K562 (cell line): ENCODE measurements at regions not wholly inside any gene's neighbourhood (a gene's known extent, or its start where the extent isn't known, plus 50 kb on each side); places are given as distances from the start of the nearest gene placed in this dataset.

ENCODE experiments used
- ATAC-seq: fragments of 200-7000 bp; cut with Tn5 transposase; 3 replicates; pipeline ENCODE4 v1.9.1; 2020; ENCODE audit warnings: moderate library complexity
- BruUV-seq: library from RNA; stranded (reverse); fragments of 400-500 nt; replicated peaks from 2 replicates; lab custom pipeline; 2021; lab: Mats Ljungman, UMichigan
- CTCF ChIA-PET: fragments of 300-600 bp; formaldehyde crosslinking; extraction: SDS; loops from one replicate; lab custom pipeline; 2021; ENCODE audit warnings: low intra/inter-chr PET ratio; lab: Yijun Ruan, JAX
- POLR2A ChIA-PET: fragments of 300-600, 350-650 bp; sonication (Branson Sonifier 250); formaldehyde crosslinking; extraction: SDS; loops from one replicate; lab custom pipeline; 2021; ENCODE audit warnings: antibody characterized with exemption, inconsistent platforms; lab: Yijun Ruan, JAX
- DNase-seq, 4 experiments: peaks; one replicate each; pipeline versions ENCODE4 v3.0.0 to v3.0.0-alpha.2; 2011 to 2018; ENCODE audit warnings: low spot score in 3 of 4, mixed read lengths in 3 of 4; ENCODE audit errors: extremely low read depth in 1 of 4
- FAIRE-seq: peaks from 2 replicates; lab custom pipeline; 2011; peaks lifted over from hg19 to GRCh38; lab: Jason Lieb, UNC
- H2AFZ ChIP-seq: 2 replicates; pipeline ENCODE4 v1.6.0; 2011; ENCODE audit warnings: low read depth, low read length, control low read depth, inconsistent platforms
- H3K27ac ChIP-seq: fragments of 200-600 bp; 3 replicates; pipeline ENCODE4 v1.8.0; 2011; ENCODE audit warnings: low read depth, mild to moderate bottlenecking, control low read depth, inconsistent platforms, low read length, moderate library complexity, mixed read lengths; ENCODE audit errors: extremely low read depth
- H3K27me3 ChIP-seq, 2 experiments: fragments of 300-600 bp in 1 of 2; 2 replicates in 1 of 2; 3 replicates in 1 of 2; pipeline versions ENCODE4 v1.6.0 to v1.8.0; 2011; ENCODE audit warnings: inconsistent platforms in 2 of 2, low read length in 2 of 2, mild to moderate bottlenecking in 1 of 2, mixed read lengths in 1 of 2, moderate library complexity in 1 of 2; ENCODE audit not compliant: control insufficient read depth in 2 of 2, insufficient read depth in 2 of 2
- H3K36me3 ChIP-seq: fragments of 300-600 bp; 3 replicates; pipeline ENCODE4 v1.8.0; 2011; ENCODE audit warnings: mild to moderate bottlenecking, low read length, inconsistent platforms; ENCODE audit not compliant: control insufficient read depth, insufficient read depth
- H3K4me1 ChIP-seq, 2 experiments: fragments of 200-600 bp in 1 of 2; replicated peaks in 1 of 2; 2 replicates in 1 of 2; 3 replicates in 1 of 2; pipeline versions ENCODE4 v1.5.1 to v1.8.0; 2011; ENCODE audit warnings: inconsistent platforms in 2 of 2, low read length in 2 of 2, mild to moderate bottlenecking in 1 of 2, mixed read lengths in 1 of 2, moderate library complexity in 1 of 2; ENCODE audit not compliant: control insufficient read depth in 2 of 2, insufficient read depth in 2 of 2
- H3K4me2 ChIP-seq: 2 replicates; pipeline ENCODE4 v1.6.1; 2011; ENCODE audit warnings: low read length, control low read depth, inconsistent platforms, mixed read lengths; ENCODE audit not compliant: insufficient read depth
- H3K4me3 ChIP-seq: fragments of 200-600 bp; sonication (generic), shearing (Covaris generic); 2 replicates; pipeline ENCODE4 v1.5.1; 2016; ENCODE audit warnings: control low read depth, inconsistent platforms
- H3K79me2 ChIP-seq: fragments of 200-600 bp; 3 replicates; pipeline ENCODE4 v1.8.0; 2011; ENCODE audit warnings: low read length, inconsistent platforms; ENCODE audit not compliant: control insufficient read depth, insufficient read depth
- H3K9ac ChIP-seq, 2 experiments: 2 replicates each; pipeline versions ENCODE4 v1.6.0 to v1.6.1; 2011; ENCODE audit warnings: low read depth in 2 of 2, low read length in 2 of 2, control low read depth in 1 of 2, inconsistent platforms in 1 of 2, mild to moderate bottlenecking in 1 of 2, mixed read lengths in 1 of 2; ENCODE audit not compliant: insufficient read depth in 1 of 2
- H3K9me1 ChIP-seq: one replicate; pipeline ENCODE4 v1.6.0; 2011; ENCODE audit warnings: inconsistent platforms, mild to moderate bottlenecking, low read length, moderate library complexity; ENCODE audit not compliant: control insufficient read depth, insufficient read depth
- H3K9me3 ChIP-seq: replicated peaks from 2 replicates; pipeline ENCODE4 v1.5.1; 2011; ENCODE audit warnings: low read depth, low read length, inconsistent platforms; ENCODE audit not compliant: control insufficient read depth, insufficient read depth
- H4K20me1 ChIP-seq: replicated peaks from 2 replicates; pipeline ENCODE4 v1.6.1; 2011; ENCODE audit warnings: low read length, inconsistent platforms, mixed read lengths; ENCODE audit not compliant: control insufficient read depth, insufficient read depth
- ESRRB ChIP-seq: fragments of 250-450 bp; sonication (Bioruptor Pico); IDR thresholded peaks from 2 replicates; pipeline ENCODE4 v1.5.0; 2020; ENCODE audit warnings: mild to moderate bottlenecking, moderate library complexity, borderline replicate concordance
- HOMEZ ChIP-seq: fragments of 250-450 bp; sonication (Bioruptor Pico); IDR thresholded peaks from 2 replicates; pipeline ENCODE4 v1.4.0; 2020; ENCODE audit warnings: mild to moderate bottlenecking, moderate library complexity
- IFI16 ChIP-seq: fragments of 250-450 bp; sonication (Bioruptor Pico); IDR thresholded peaks from 2 replicates; pipeline ENCODE4 v2.1.2; 2022; ENCODE audit warnings: mild to moderate bottlenecking, inconsistent platforms
- NR1H2 ChIP-seq: sonication (generic); formaldehyde crosslinking; IDR thresholded peaks from 2 replicates; pipeline ENCODE4 v1.4.0; 2020; ENCODE audit warnings: mild to moderate bottlenecking, missing genetic modification reagents
- SIX5 ChIP-seq, 2 experiments: IDR thresholded peaks; 2 replicates each; pipeline ENCODE4 v1.6.1; 2011; ENCODE audit warnings: low read length in 2 of 2, borderline replicate concordance in 1 of 2, low read depth in 1 of 2, mild to moderate bottlenecking in 1 of 2, moderate library complexity in 1 of 2; ENCODE audit not compliant: insufficient read depth in 1 of 2
- SRSF3 ChIP-seq: fragments of 200-400 bp; formaldehyde crosslinking; IDR thresholded peaks from 2 replicates; pipeline ENCODE4 v1.6.1; 2016; ENCODE audit warnings: mild to moderate bottlenecking, low read length, moderate library complexity; ENCODE audit not compliant: insufficient read depth
- TGIF2 ChIP-seq: sonication (generic); formaldehyde crosslinking; IDR thresholded peaks from 2 replicates; pipeline ENCODE4 v1.8.1; 2022; ENCODE audit warnings: mild to moderate bottlenecking, missing genetic modification reagents, moderate library complexity
- ZFX ChIP-seq: sonication (generic); formaldehyde crosslinking; IDR thresholded peaks from 2 replicates; pipeline ENCODE4 v1.8.0; 2022; ENCODE audit warnings: mild to moderate bottlenecking, missing genetic modification reagents, moderate library complexity
- ZNF217 ChIP-seq: sonication (generic); formaldehyde crosslinking; IDR thresholded peaks from 2 replicates; pipeline ENCODE4 v1.8.0; 2022; ENCODE audit warnings: mild to moderate bottlenecking, missing genetic modification reagents
- ZNF431 ChIP-seq: sonication (generic); formaldehyde crosslinking; IDR thresholded peaks from 2 replicates; pipeline ENCODE4 v1.8.0; 2022; ENCODE audit warnings: mild to moderate bottlenecking, missing genetic modification reagents
- ZNF717 ChIP-seq: fragments of 250-450 bp; sonication (Bioruptor Pico); IDR thresholded peaks from 2 replicates; pipeline ENCODE4 v1.5.0; 2021
- WGBS: fragments of 100-300 bp; shearing (Covaris generic); methylation state at CpG from one replicate; pipeline ENCODE4 v1.1.6; 2016; ENCODE audit warnings: low coverage, mixed read lengths; ENCODE audit not compliant: insufficient coverage; ENCODE audit errors: missing lambda C conversion rate; 5-methylcytosine and 5-hydroxymethylcytosine counted together
- in situ Hi-C: fragments of 300-500 bp; cut with MboI; formaldehyde crosslinking; loops from 4 replicates; pipeline ENCODE4 v1.15.0; 2018; ENCODE audit warnings: inconsistent platforms, mixed read lengths
- intact Hi-C: fragments of 100-400 bp; cut with micrococcal nuclease; formaldehyde crosslinking; loops from 2 replicates; pipeline ENCODE4 v1.14.2; 2022
- TF ChIP-seq, protein P1 (sequence below): fragments of 200-400 bp; formaldehyde crosslinking; IDR thresholded peaks from 2 replicates; pipeline ENCODE4 v1.6.1; 2017; ENCODE audit warnings: mild to moderate bottlenecking, low read depth, low read length, moderate library complexity

GRCh38 chr5:91474201-91474600 is 91.1 kb upstream of the ARRDC3 start:
- no TSS peak for BruUV-seq
- in situ Hi-C loops: no loop called here
- Histone ChIP-seq H4K20me1 (no peaks in the 10 kb centered on the region), H2AFZ (no peak overlapping the region), H3K27me3 (no peaks in the 10 kb centered on the region), H3K79me2 (no peaks in the 10 kb centered on the region), H3K9me1 (no peaks in the 10 kb centered on the region), H3K9ac (no peak overlapping the region), H3K4me3 (no peak overlapping the region), H3K4me1 (peaks cover 0 to 5% of the 10 kb centered on the region in 2 experiments; a peak in 2 of 5 replicates), H3K4me2 (no peak overlapping the region), H3K36me3 (no peaks in the 10 kb centered on the region), H3K9me3 (no peaks in the 10 kb centered on the region), H3K27ac (no peak overlapping the region)
- WGBS: 0% methylated on average over 1 of the region's 1 CpG
- ChIA-PET CTCF (no interaction called here), POLR2A (interaction anchor here (1.3 kb wide), 1 partner anchor 10 kb away, joined by 3 read pairs; no protein-coding TSS in a partner anchor)
- intact Hi-C loops: no loop called here
- TF ChIP-seq TGIF2 (no peak), IFI16 (CRISPR knock-in tag) (no peak)
- ATAC-seq (no peak), FAIRE-seq (no peak), DNase-seq (no peak)

GRCh38 chr5:91472631-91473030 is 89.5 kb upstream of the ARRDC3 start:
- no peaks in the 10 kb centered on the region for H3K79me2 ChIP-seq
- WGBS: 0% methylated on average over 1 of the region's 1 CpG
- FAIRE-seq: no peak
- POLR2A ChIA-PET: no interaction called here
- H3K9me3 ChIP-seq: no peaks in the 10 kb centered on the region
- in situ Hi-C loops: no loop called here
- CTCF ChIA-PET: no interaction called here
- H3K4me3 ChIP-seq: no peak overlapping the region
- no peak for ATAC-seq
- H2AFZ ChIP-seq: no peak overlapping the region
- no peaks in the 10 kb centered on the region for H3K36me3 ChIP-seq
- intact Hi-C loops: no loop called here
- no peaks in the 10 kb centered on the region for H3K27me3 ChIP-seq
- no peak overlapping the region for H3K27ac ChIP-seq
- no peaks in the 10 kb centered on the region for H4K20me1 ChIP-seq
- no peak overlapping the region for H3K4me2 ChIP-seq
- H3K4me1 ChIP-seq: peaks cover 0 to 5% of the 10 kb centered on the region in 2 experiments; a peak in 2 of 5 replicates
- no TSS peak for BruUV-seq
- no peak overlapping the region for H3K9ac ChIP-seq
- H3K9me1 ChIP-seq: no peaks in the 10 kb centered on the region
- no peak for DNase-seq
- TF ChIP-seq SRSF3 (no peak), ESRRB (CRISPR knock-in tag) (no peak), ZNF431 (CRISPR knock-in tag) (no peak), ZFX (CRISPR knock-in tag) (no peak), NR1H2 (CRISPR knock-in tag) (no peak), ZNF717 (CRISPR knock-in tag) (no peak), ZNF217 (no peak), HOMEZ (CRISPR knock-in tag) (no peak), SIX5 (IDR thresholded peaks at IDR 0.05; ENCODE audit: borderline replicate concordance in 1 of 2, insufficient read depth in 1 of 2, low read depth in 1 of 2, low read length in 2 of 2) (no peak)
- TF ChIP-seq, protein P1, sequence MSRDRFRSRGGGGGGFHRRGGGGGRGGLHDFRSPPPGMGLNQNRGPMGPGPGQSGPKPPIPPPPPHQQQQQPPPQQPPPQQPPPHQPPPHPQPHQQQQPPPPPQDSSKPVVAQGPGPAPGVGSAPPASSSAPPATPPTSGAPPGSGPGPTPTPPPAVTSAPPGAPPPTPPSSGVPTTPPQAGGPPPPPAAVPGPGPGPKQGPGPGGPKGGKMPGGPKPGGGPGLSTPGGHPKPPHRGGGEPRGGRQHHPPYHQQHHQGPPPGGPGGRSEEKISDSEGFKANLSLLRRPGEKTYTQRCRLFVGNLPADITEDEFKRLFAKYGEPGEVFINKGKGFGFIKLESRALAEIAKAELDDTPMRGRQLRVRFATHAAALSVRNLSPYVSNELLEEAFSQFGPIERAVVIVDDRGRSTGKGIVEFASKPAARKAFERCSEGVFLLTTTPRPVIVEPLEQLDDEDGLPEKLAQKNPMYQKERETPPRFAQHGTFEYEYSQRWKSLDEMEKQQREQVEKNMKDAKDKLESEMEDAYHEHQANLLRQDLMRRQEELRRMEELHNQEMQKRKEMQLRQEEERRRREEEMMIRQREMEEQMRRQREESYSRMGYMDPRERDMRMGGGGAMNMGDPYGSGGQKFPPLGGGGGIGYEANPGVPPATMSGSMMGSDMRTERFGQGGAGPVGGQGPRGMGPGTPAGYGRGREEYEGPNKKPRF: no peak
